LNCaP clone FGC (cell line): ENCODE measurements at regions not wholly inside any gene's neighbourhood (a gene's known extent, or its start where the extent isn't known, plus 50 kb on each side); places are given as distances from the start of the nearest gene placed in this dataset.

Experiments used
- DNase-seq: peaks from one replicate; pipeline ENCODE4 v3.0.0-alpha.2; 2011; ENCODE audit warnings: low read depth
- H3K4me3 ChIP-seq: 2 replicates; pipeline ENCODE4 v1.5.1; 2011; ENCODE audit warnings: mild to moderate bottlenecking, low read depth, low read length, control low read depth
- CTCF ChIP-seq: IDR thresholded peaks from 2 replicates; pipeline ENCODE4 v1.5.1; 2012; ENCODE audit warnings: mild to moderate bottlenecking; ENCODE audit not compliant: control insufficient read depth, insufficient read depth; ENCODE audit errors: extremely low read depth

DNA sequence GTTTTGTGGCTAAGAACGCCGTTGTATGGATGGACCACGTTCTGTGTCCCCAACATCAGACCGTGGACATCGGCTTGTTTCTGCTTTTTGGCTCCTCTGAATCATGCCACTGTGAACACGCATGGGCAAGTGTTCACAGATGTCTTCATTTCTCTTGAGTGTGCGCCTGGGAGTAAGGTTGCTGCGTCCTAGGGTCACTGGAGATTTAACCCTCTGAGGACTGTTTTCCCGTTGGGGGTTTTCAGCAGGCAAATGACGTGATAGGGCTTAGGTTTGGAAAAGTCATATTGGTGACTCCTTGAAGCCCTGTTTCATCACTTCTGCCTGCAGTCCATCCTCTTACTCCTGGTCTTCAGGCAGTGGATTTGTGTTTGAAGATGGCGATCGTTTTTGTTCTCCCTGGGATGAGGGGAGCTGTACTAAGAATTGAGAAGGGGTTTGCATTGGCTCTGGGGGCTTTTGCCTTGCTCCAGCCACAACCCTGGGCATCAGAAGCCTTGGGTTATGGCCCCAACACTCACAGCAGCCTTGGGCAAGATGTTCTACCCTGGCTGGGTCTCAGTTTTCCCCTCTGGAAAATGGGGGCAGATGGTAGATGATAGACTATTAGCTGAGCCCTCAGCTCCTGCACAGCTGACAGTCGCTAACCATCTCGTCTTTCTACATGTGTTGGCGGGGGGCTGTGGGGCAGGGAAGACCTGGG is 67.2 kb upstream of the CIBAR2 start:
- TF ChIP-seq CTCF: no peak
- no peak overlapping the region for H3K4me3 ChIP-seq
- DNase-seq: no peak

DNA sequence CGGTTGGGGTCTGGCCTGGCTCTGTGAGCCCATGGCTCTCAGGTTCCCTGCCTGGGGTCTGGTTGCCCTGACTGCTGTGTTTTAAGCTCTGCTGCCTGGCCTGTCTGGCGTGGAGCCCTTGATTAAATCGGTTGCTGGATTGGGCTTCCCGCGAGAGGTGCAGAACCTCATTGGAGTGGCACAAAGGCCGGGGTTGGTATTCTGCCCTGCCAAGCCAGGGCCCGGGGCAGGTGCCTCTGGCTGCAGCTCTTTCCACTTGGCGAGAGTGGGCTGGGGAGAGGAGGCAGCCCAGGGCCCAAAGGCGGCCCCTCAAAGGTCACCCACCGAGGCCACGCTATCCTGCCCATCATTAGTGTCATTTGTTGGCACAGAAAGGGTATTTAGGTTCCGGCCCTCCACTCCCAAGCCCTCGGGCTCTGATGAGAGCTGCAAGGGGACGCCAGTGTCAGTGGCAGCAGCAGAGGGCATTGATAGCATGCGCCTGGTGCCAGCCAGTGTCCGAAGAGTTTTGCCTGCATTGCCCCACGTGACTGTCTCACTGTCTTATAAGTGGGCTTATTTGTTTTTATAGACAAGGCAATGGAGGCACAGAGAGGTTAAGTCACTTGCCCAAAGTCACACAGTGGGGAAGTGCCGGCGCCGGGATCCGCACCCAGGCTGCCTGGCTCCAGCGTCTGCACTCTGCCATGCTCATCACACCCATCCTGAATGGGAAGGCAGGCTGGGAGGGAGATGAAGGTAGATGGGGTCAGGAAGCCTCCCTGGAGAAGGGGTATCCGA is 68.0 kb upstream of the CIBAR2 start:
- no peak for TF ChIP-seq CTCF
- no peak overlapping the region for H3K4me3 ChIP-seq
- DNase-seq: no peak

- no peak overlapping the region for H3K4me3 ChIP-seq
- no peak for TF ChIP-seq CTCF
Measured at GRCh38 chr16:85180827-85181738, 68.8 kb upstream of the CIBAR2 start.

DNA sequence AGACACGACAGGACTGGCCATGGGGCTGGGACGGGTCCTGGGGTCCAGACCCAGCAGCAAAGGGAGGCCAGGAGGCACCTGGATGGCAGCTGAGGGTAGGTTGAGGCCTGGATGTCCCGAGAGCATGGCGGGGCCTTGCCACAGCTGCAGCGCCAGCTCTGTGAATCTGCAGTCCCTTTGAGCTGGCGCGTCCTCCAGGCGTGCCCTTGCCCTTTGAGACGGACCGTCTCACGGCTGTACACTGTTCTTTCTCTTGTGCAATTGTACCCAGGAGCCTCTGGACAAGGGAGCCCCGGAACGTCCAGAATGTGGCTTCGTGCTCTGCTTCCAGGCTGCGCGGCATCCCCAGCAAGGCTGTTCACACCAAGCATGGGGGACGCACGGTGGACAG is 69.5 kb upstream of the CIBAR2 start:
- TF ChIP-seq CTCF: no peak
- no peak for DNase-seq
- H3K4me3 ChIP-seq: no peak overlapping the region

More at GRCh38 chr16:85180827-85181738, 68.8 kb upstream of the CIBAR2 start:
- DNase-seq: no peak

GRCh38 chr16:85182286-85182685 is 70.0 kb upstream of the CIBAR2 start:
- no peak overlapping the region for H3K4me3 ChIP-seq
- DNase-seq: no peak
- TF ChIP-seq CTCF: no peak

- H3K4me3 ChIP-seq: no peak overlapping the region
- TF ChIP-seq CTCF: no peak
- DNase-seq: no peak
Measured at GRCh38 chr16:85182774-85183173, 70.5 kb upstream of the CIBAR2 start.
